Gastrocnemius medialis (tissue), 4 donors: ENCODE measurements at regions not wholly inside any gene's neighbourhood (a gene's known extent, or its start where the extent isn't known, plus 50 kb on each side); places are given as distances from the start of the nearest gene placed in this dataset.

Source experiments
- CTCF ChIP-seq, 5 experiments: fragments of 450-650 bp in 3 of 5; fragments of 200-600 bp in 2 of 5; sonication (generic) in 2 of 5; IDR thresholded peaks in 4 of 5; conservative IDR thresholded peaks in 1 of 5; 1 replicate in 4 of 5; 2 replicates in 1 of 5; pipeline ENCODE4 v1.5.1; 2016 to 2019; ENCODE audit warnings: antibody characterized with exemption in 5 of 5, mild to moderate bottlenecking in 3 of 5, moderate library complexity in 3 of 5
- POLR2A ChIP-seq, 2 donors: fragments of 450-650 bp; IDR thresholded peaks; one replicate each; pipeline ENCODE4 v1.6.1; 2017; ENCODE audit warnings: antibody characterized with exemption in 2 of 2, mild to moderate bottlenecking in 2 of 2, moderate library complexity in 2 of 2

DNA sequence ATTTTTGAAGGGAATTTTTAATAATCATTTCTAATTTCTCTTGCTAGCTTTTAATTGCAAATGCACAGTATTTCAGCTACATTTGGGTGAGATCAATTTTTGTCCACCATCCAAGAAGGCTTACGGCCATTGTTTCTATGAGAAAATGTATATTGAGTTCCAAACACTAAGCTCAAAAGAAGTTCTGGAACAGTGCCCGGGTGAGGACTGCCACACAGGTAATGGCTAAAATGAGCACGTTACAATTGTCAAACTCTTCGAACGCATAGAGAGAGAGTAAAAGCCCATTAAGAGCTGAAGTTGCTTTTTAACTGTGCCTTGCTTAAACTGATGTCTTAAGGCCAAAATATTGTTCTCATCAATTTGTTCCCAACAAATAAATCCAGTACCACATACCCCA is 755.0 kb downstream of the DIAPH3 start:
- TF ChIP-seq CTCF (IDR thresholded peaks at IDR 0.05 in 4 of 5, conservative IDR thresholded peaks at IDR 0.05 in 1 of 5) (no peak), POLR2A (IDR thresholded peaks at IDR 0.05) (no peak)
